HepG2 (cell line): ENCODE measurements at regions not wholly inside any gene's neighbourhood (a gene's known extent, or its start where the extent isn't known, plus 50 kb on each side); places are given as distances from the start of the nearest gene placed in this dataset.

Experiments used
- ARID3A ChIP-seq: IDR thresholded peaks from 2 replicates; pipeline ENCODE4 v1.6.1; 2012; ENCODE audit warnings: low read depth, low read length, improper control_type of control experiment
- CTCF ChIP-seq: sonication (generic); formaldehyde crosslinking; IDR thresholded peaks from 2 replicates; pipeline ENCODE4 v1.5.0; 2020; ENCODE audit warnings: mild to moderate bottlenecking, missing genetic modification reagents, moderate library complexity
- FOXP1 ChIP-seq, 2 experiments: fragments of 450-650 bp in 1 of 2; IDR thresholded peaks; 2 replicates each; pipeline ENCODE4 v1.6.1; 2017 to 2018; ENCODE audit warnings: antibody characterized with exemption in 1 of 2
- HDAC1 ChIP-seq: sonication (generic); formaldehyde crosslinking; IDR thresholded peaks from 2 replicates; pipeline ENCODE4 v1.5.1; 2020; ENCODE audit warnings: mild to moderate bottlenecking, missing genetic modification reagents
- JARID2 ChIP-seq: sonication (generic); formaldehyde crosslinking; IDR thresholded peaks from 2 replicates; pipeline ENCODE4 v1.8.1; 2023; ENCODE audit warnings: missing genetic modification reagents, inconsistent platforms; ENCODE audit not compliant: insufficient replicate concordance
- MXI1 ChIP-seq: IDR thresholded peaks from 3 replicates; pipeline ENCODE4 v1.6.1; 2012; ENCODE audit warnings: low read depth, low read length, inconsistent platforms, borderline replicate concordance
- PRDM15 ChIP-seq: sonication (generic); formaldehyde crosslinking; IDR thresholded peaks from 2 replicates; pipeline ENCODE4 v1.4.0; 2020; ENCODE audit warnings: missing genetic modification reagents
- SIX4 ChIP-seq: sonication (generic); formaldehyde crosslinking; IDR thresholded peaks from 2 replicates; pipeline ENCODE4 v1.4.0; 2020; ENCODE audit warnings: missing genetic modification reagents
- SMC3 ChIP-seq: IDR thresholded peaks from 2 replicates; pipeline ENCODE4 v1.6.1; 2011; ENCODE audit warnings: low read length, improper control_type of control experiment
- SOX6 ChIP-seq, 2 experiments: fragments of 450-650 bp in 1 of 2; sonication (generic) in 1 of 2; formaldehyde crosslinking in 1 of 2; IDR thresholded peaks; 2 replicates each; pipeline versions ENCODE4 v1.4.0 to v1.6.1; 2017 to 2020; ENCODE audit warnings: antibody characterized with exemption in 1 of 2, mild to moderate bottlenecking in 1 of 2, missing genetic modification reagents in 1 of 2
- SP4 ChIP-seq: sonication (generic); formaldehyde crosslinking; IDR thresholded peaks from 2 replicates; pipeline ENCODE4 v1.8.1; 2023; ENCODE audit warnings: mild to moderate bottlenecking, missing genetic modification reagents
- TBX3 ChIP-seq: fragments of 450-650 bp; IDR thresholded peaks from 2 replicates; pipeline ENCODE4 v1.6.1; 2017; ENCODE audit warnings: antibody characterized with exemption, mild to moderate bottlenecking, inconsistent platforms, borderline replicate concordance
- YEATS4 ChIP-seq: sonication (generic); formaldehyde crosslinking; IDR thresholded peaks from 2 replicates; pipeline ENCODE4 v1.4.0; 2020; ENCODE audit warnings: missing genetic modification reagents, borderline replicate concordance
- ZBTB3 ChIP-seq: sonication (generic); formaldehyde crosslinking; IDR thresholded peaks from 2 replicates; pipeline ENCODE4 v1.4.0; 2020; ENCODE audit warnings: low read depth, mild to moderate bottlenecking, moderate library complexity, missing genetic modification reagents, borderline replicate concordance
- ZFY ChIP-seq: sonication (generic); formaldehyde crosslinking; IDR thresholded peaks from 2 replicates; pipeline ENCODE4 v1.4.0; 2020; ENCODE audit warnings: missing genetic modification reagents
- ZGPAT ChIP-seq: IDR thresholded peaks from 2 replicates; pipeline ENCODE4 v1.6.1; 2016; ENCODE audit warnings: mild to moderate bottlenecking
- ZNF251 ChIP-seq: sonication (generic); formaldehyde crosslinking; IDR thresholded peaks from 2 replicates; pipeline ENCODE4 v1.9.0; 2021; ENCODE audit warnings: mild to moderate bottlenecking, missing genetic modification reagents
- ZNF614 ChIP-seq: IDR thresholded peaks from 2 replicates; pipeline ENCODE4 v1.6.1; 2018; ENCODE audit warnings: missing biosample characterization, missing genetic modification reagents, inconsistent platforms, borderline replicate concordance
- ZNF674 ChIP-seq: sonication (generic); formaldehyde crosslinking; IDR thresholded peaks from 2 replicates; pipeline ENCODE4 v1.5.0; 2020; ENCODE audit warnings: low read depth, mild to moderate bottlenecking, missing genetic modification reagents
- ZNF784 ChIP-seq: sonication (generic); formaldehyde crosslinking; IDR thresholded peaks from 2 replicates; pipeline ENCODE4 v1.5.1; 2020; ENCODE audit warnings: missing genetic modification reagents, mild to moderate bottlenecking, borderline replicate concordance
- ZNF792 ChIP-seq: IDR thresholded peaks from 2 replicates; pipeline ENCODE4 v1.6.1; 2016
- ZSCAN9 ChIP-seq: IDR thresholded peaks from 2 replicates; pipeline ENCODE4 v1.6.1; 2016; ENCODE audit warnings: borderline replicate concordance

- TF ChIP-seq ZGPAT (CRISPR knock-in tag) (0 out of 2 replicates have a peak, but pooled peaks have one; percentile 14), ZBTB3 (no peak), SOX6 (IDR thresholded peaks at IDR 0.05) (no peak), SOX6 (CRISPR knock-in tag; IDR thresholded peaks at IDR 0.05) (no peak), JARID2 (no peak), YEATS4 (CRISPR knock-in tag) (no peak), PRDM15 (CRISPR knock-in tag) (no peak), TBX3 (no peak), ARID3A (0 out of 2 replicates have a peak, but pooled peaks have one; percentile 40), FOXP1 (IDR thresholded peaks at IDR 0.05) (no peak), FOXP1 (CRISPR knock-in tag; IDR thresholded peaks at IDR 0.05) (peak; percentile 34; the same call in 1 of the 2 replicates), ZNF251 (CRISPR knock-in tag) (no peak), HDAC1 (CRISPR knock-in tag) (no peak), ZFY (CRISPR knock-in tag) (no peak), CTCF (CRISPR knock-in tag) (peak; percentile 73), ZNF674 (CRISPR knock-in tag) (no peak), ZNF784 (no peak), SMC3 (peak; percentile 92), ZSCAN9 (CRISPR knock-in tag) (0 out of 2 replicates have a peak, but pooled peaks have one; percentile 7), SP4 (CRISPR knock-in tag) (no peak), SIX4 (CRISPR knock-in tag) (no peak), MXI1 (no peak), ZNF792 (CRISPR knock-in tag) (no peak), ZNF614 (peak; percentile 40; the same call in 1 of the 2 replicates)
These were observed 58.3 kb upstream of the EEA1 start (continued) for GRCh38 chr12:92987362-92987761.
